ENCODE measurements at regions not wholly inside any gene's neighbourhood (a gene's known extent, or its start where the extent isn't known, plus 50 kb on each side); places are given as distances from the start of the nearest gene placed in this dataset.

DNA sequence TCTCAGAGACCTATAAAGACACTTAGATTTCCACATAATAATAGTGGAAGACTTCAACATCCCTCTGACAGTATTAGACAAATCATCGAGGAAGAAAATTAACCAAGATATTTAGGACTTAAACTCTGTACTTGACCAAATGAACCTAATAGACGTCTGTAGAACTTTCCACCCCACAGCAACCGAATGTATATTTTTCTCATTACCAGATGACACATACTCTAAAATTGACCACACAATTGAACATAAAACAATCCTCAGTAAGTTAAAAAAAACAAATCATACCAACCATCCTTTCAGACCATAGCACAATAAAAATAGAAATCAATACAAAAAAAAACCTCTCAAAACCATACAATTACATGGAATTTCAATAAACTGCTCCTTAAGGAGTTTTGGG lies 201.0 kb downstream of the POSTN start:
- H3K9me3 ChIP-seq (ENCODE audit: control insufficient read depth, insufficient read depth, low read length) = peaks cover 2% of the 10 kb centered on the region
- no peaks in the 10 kb centered on the region for H3K4me1 ChIP-seq (ENCODE audit: control insufficient read depth, insufficient read depth, low read length)
- no peak for DNase-seq (ENCODE audit: low read depth in 4 of 6, low spot score in 6 of 6)
- no peaks in the 10 kb centered on the region for H3K27me3 ChIP-seq (ENCODE audit: control insufficient read depth, insufficient read depth, low read length)
- H3K27ac ChIP-seq (ENCODE audit: low read depth, low read length) = no peak overlapping the region
- WGBS (ENCODE audit: insufficient coverage) = 93% methylated on average over 2 of the region's 3 CpGs
- no peaks in the 10 kb centered on the region for H3K36me3 ChIP-seq (ENCODE audit: control insufficient read depth, insufficient read depth, low read length)
- H3K4me3 ChIP-seq (ENCODE audit: low read depth, low read length) = no peak overlapping the region

- DNase-seq (ENCODE audit: low read depth in 4 of 6, low spot score in 6 of 6) = no peak
- no peaks in the 10 kb centered on the region for H3K36me3 ChIP-seq (ENCODE audit: control insufficient read depth, insufficient read depth, low read length)
- 94% methylated on average over 1 of the region's 3 CpGs for WGBS (ENCODE audit: insufficient coverage)
Measured at GRCh38 chr13:37395544-37395943, 203.0 kb downstream of the POSTN start.

DNA sequence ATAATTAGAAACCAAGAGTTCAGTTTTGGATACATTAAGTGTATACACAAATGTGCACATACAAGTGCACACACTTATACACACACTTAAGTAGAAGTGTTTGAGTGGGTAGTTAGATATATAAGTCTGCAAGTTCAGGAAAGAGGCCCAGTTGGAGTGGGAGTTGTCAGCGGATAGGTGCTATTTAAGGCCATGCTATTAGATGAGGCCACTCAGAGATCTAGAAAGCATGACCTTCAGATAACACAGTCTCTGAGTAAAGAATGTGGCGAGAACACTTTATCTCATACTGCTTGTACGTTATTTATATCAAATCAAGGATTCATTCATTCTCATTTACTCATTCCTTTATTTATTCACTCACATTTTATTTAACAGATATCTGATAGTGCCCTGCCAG lies 206.2 kb downstream of the POSTN start:
- Histone ChIP-seq H3K4me3 (ENCODE audit: low read depth, low read length) (no peak overlapping the region), H3K27me3 (ENCODE audit: control insufficient read depth, insufficient read depth, low read length) (no peaks in the 10 kb centered on the region)
- WGBS (ENCODE audit: insufficient coverage) = 100% methylated on average over 2 of the region's 3 CpGs

More at GRCh38 chr13:37395544-37395943, 203.0 kb downstream of the POSTN start:
- Histone ChIP-seq H3K27me3 (ENCODE audit: control insufficient read depth, insufficient read depth, low read length) (no peaks in the 10 kb centered on the region), H3K4me1 (ENCODE audit: control insufficient read depth, insufficient read depth, low read length) (no peaks in the 10 kb centered on the region), H3K9me3 (ENCODE audit: control insufficient read depth, insufficient read depth, low read length) (peaks cover 1% of the 10 kb centered on the region), H3K27ac (ENCODE audit: low read depth, low read length) (no peak overlapping the region), H3K4me3 (ENCODE audit: low read depth, low read length) (no peak overlapping the region)

DNA sequence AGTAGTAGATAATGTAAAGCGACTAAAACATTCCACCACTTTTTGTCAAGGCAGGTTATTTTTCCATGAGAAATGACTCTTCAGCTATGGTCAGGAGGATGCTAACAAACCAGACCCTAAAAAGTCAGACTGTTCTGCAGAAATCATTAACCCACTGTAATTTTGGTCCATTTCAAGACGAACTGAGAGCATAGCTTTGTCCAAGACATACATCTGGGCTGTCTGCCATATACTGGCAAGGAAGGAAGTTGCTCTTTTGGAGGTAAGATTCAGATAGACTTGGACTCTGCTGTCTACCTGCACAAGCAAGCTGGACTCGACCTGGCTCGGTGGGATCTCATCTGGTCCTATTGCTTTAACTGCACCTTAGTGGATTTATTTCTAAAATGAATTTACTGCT lies 207.8 kb downstream of the POSTN start:
- Histone ChIP-seq H3K27me3 (ENCODE audit: control insufficient read depth, insufficient read depth, low read length) (no peaks in the 10 kb centered on the region), H3K9me3 (ENCODE audit: control insufficient read depth, insufficient read depth, low read length) (no peaks in the 10 kb centered on the region), H3K4me1 (ENCODE audit: control insufficient read depth, insufficient read depth, low read length) (no peaks in the 10 kb centered on the region), H3K4me3 (ENCODE audit: low read depth, low read length) (no peak overlapping the region), H3K27ac (ENCODE audit: low read depth, low read length) (no peak overlapping the region), H3K36me3 (ENCODE audit: control insufficient read depth, insufficient read depth, low read length) (no peaks in the 10 kb centered on the region)
- DNase-seq (ENCODE audit: low read depth in 4 of 6, low spot score in 6 of 6) = no peak
- 71% methylated on average over 2 of the region's 4 CpGs for WGBS (ENCODE audit: insufficient coverage)

More for the DNA sequence above, 206.2 kb downstream of the POSTN start:
- no peaks in the 10 kb centered on the region for H3K36me3 ChIP-seq (ENCODE audit: control insufficient read depth, insufficient read depth, low read length)
- no peak overlapping the region for H3K27ac ChIP-seq (ENCODE audit: low read depth, low read length)
- H3K4me1 ChIP-seq (ENCODE audit: control insufficient read depth, insufficient read depth, low read length) = no peaks in the 10 kb centered on the region
- H3K9me3 ChIP-seq (ENCODE audit: control insufficient read depth, insufficient read depth, low read length) = peaks cover 1% of the 10 kb centered on the region
- DNase-seq (ENCODE audit: low read depth in 4 of 6, low spot score in 6 of 6) = no peak

- WGBS (ENCODE audit: insufficient coverage) = 44% methylated on average over 2 of the region's 2 CpGs
- no peak overlapping the region for H3K27ac ChIP-seq (ENCODE audit: low read depth, low read length)
- H3K9me3 ChIP-seq (ENCODE audit: control insufficient read depth, insufficient read depth, low read length) = no peaks in the 10 kb centered on the region
- no peaks in the 10 kb centered on the region for H3K27me3 ChIP-seq (ENCODE audit: control insufficient read depth, insufficient read depth, low read length)
- H3K4me1 ChIP-seq (ENCODE audit: control insufficient read depth, insufficient read depth, low read length) = no peaks in the 10 kb centered on the region
- no peaks in the 10 kb centered on the region for H3K36me3 ChIP-seq (ENCODE audit: control insufficient read depth, insufficient read depth, low read length)
- DNase-seq (ENCODE audit: low read depth in 4 of 6, low spot score in 6 of 6) = no peak
- H3K4me3 ChIP-seq (ENCODE audit: low read depth, low read length) = no peak overlapping the region
Measured at GRCh38 chr13:37385956-37386670, 212.5 kb downstream of the POSTN start.

DNA sequence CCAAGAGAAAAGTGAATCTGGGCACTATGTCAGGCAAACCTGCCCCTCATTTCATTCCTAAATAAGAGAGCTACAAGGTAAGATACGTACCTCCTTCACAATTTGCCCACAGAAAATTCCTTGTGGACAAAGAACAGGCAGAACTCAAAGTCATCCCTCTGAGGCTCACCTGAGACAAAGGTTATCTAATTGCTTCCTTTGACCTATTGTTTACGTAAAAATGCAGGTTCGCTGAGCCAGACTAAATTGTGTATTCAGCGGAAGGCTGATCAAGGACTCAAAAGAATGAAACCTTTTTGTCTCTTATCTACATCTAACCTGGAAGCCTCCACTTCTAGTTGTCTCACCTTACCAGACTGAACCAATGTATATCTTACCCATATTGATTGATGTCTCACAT lies 213.3 kb downstream of the POSTN start:
- H3K4me1 ChIP-seq (ENCODE audit: control insufficient read depth, insufficient read depth, low read length) = no peaks in the 10 kb centered on the region
- H3K9me3 ChIP-seq (ENCODE audit: control insufficient read depth, insufficient read depth, low read length) = no peaks in the 10 kb centered on the region
- no peaks in the 10 kb centered on the region for H3K27me3 ChIP-seq (ENCODE audit: control insufficient read depth, insufficient read depth, low read length)
- 94% methylated on average over 4 of the region's 4 CpGs for WGBS (ENCODE audit: insufficient coverage)
- DNase-seq (ENCODE audit: low read depth in 4 of 6, low spot score in 6 of 6) = no peak
- H3K36me3 ChIP-seq (ENCODE audit: control insufficient read depth, insufficient read depth, low read length) = no peaks in the 10 kb centered on the region
- no peak overlapping the region for H3K4me3 ChIP-seq (ENCODE audit: low read depth, low read length)
- no peak overlapping the region for H3K27ac ChIP-seq (ENCODE audit: low read depth, low read length)

GRCh38 chr13:37383856-37384370 lies 214.7 kb downstream of the POSTN start:
- H3K9me3 ChIP-seq (ENCODE audit: control insufficient read depth, insufficient read depth, low read length) = no peaks in the 10 kb centered on the region
- no peaks in the 10 kb centered on the region for H3K27me3 ChIP-seq (ENCODE audit: control insufficient read depth, insufficient read depth, low read length)
- H3K36me3 ChIP-seq (ENCODE audit: control insufficient read depth, insufficient read depth, low read length) = no peaks in the 10 kb centered on the region
- 89% methylated on average over 1 of the region's 2 CpGs for WGBS (ENCODE audit: insufficient coverage)
- no peaks in the 10 kb centered on the region for H3K4me1 ChIP-seq (ENCODE audit: control insufficient read depth, insufficient read depth, low read length)
- H3K27ac ChIP-seq (ENCODE audit: low read depth, low read length) = no peak overlapping the region
- no peak overlapping the region for H3K4me3 ChIP-seq (ENCODE audit: low read depth, low read length)
- DNase-seq (ENCODE audit: low read depth in 4 of 6, low spot score in 6 of 6) = no peak

DNA sequence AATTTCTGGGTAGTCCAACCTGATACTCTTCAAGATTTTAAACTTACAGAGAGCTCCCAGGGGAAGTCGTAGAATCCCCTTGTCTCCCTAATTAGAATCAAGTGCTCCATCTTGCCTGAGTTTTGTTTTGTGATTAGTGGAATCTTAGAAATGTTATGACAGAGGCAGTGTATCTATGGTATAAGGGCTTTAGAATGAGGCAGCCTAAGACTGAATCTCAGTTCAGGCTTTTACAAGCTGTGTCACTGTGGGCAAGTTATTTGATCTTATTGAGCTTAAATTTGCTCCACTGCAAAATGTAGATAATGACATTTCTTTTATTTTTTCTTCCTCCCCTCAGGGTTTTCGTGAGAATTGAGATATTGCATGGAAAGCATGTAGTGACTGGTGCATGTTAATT lies 215.5 kb downstream of the POSTN start:
- WGBS (ENCODE audit: insufficient coverage) = no CpG with 5 or more reads among the region's 2 CpGs
- DNase-seq (ENCODE audit: low read depth in 4 of 6, low spot score in 6 of 6) = no peak
- Histone ChIP-seq H3K36me3 (ENCODE audit: control insufficient read depth, insufficient read depth, low read length) (no peaks in the 10 kb centered on the region), H3K4me1 (ENCODE audit: control insufficient read depth, insufficient read depth, low read length) (no peaks in the 10 kb centered on the region), H3K27ac (ENCODE audit: low read depth, low read length) (no peak overlapping the region), H3K4me3 (ENCODE audit: low read depth, low read length) (no peak overlapping the region), H3K27me3 (ENCODE audit: control insufficient read depth, insufficient read depth, low read length) (no peaks in the 10 kb centered on the region), H3K9me3 (ENCODE audit: control insufficient read depth, insufficient read depth, low read length) (no peaks in the 10 kb centered on the region)

DNA sequence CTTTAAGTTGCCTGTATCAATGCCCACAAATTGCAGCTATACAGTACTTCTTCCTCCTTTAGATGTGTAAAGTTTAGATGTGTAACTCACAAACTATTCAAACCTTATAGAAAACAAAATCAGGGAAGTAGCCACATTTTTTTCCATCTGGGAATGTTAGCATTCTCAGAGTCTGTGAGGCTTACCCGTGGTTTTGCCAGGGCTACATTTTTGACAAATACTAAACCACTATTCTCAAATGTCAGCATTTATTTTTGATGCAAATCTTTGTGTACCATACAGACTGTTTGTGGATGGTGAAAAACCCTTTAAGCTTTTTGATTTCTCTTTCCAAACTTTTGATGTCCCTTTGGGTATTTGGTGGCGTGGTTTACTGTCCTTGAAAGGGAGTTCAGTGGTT lies 216.4 kb downstream of the POSTN start:
- DNase-seq (ENCODE audit: low read depth in 4 of 6, low spot score in 6 of 6) = no peak
- H3K27me3 ChIP-seq (ENCODE audit: control insufficient read depth, insufficient read depth, low read length) = no peaks in the 10 kb centered on the region
- no peaks in the 10 kb centered on the region for H3K36me3 ChIP-seq (ENCODE audit: control insufficient read depth, insufficient read depth, low read length)
- H3K9me3 ChIP-seq (ENCODE audit: control insufficient read depth, insufficient read depth, low read length) = no peaks in the 10 kb centered on the region
- no peaks in the 10 kb centered on the region for H3K4me1 ChIP-seq (ENCODE audit: control insufficient read depth, insufficient read depth, low read length)
- WGBS (ENCODE audit: insufficient coverage) = no CpG with 5 or more reads among the region's 2 CpGs
- no peak overlapping the region for H3K27ac ChIP-seq (ENCODE audit: low read depth, low read length)
- H3K4me3 ChIP-seq (ENCODE audit: low read depth, low read length) = no peak overlapping the region

- no CpG with 5 or more reads among the region's 1 CpG for WGBS (ENCODE audit: insufficient coverage)
- H3K36me3 ChIP-seq (ENCODE audit: control insufficient read depth, insufficient read depth, low read length) = no peaks in the 10 kb centered on the region
- no peak overlapping the region for H3K27ac ChIP-seq (ENCODE audit: low read depth, low read length)
- H3K27me3 ChIP-seq (ENCODE audit: control insufficient read depth, insufficient read depth, low read length) = no peaks in the 10 kb centered on the region
- no peaks in the 10 kb centered on the region for H3K9me3 ChIP-seq (ENCODE audit: control insufficient read depth, insufficient read depth, low read length)
- no peaks in the 10 kb centered on the region for H3K4me1 ChIP-seq (ENCODE audit: control insufficient read depth, insufficient read depth, low read length)
- no peak overlapping the region for H3K4me3 ChIP-seq (ENCODE audit: low read depth, low read length)
- DNase-seq (ENCODE audit: low read depth in 4 of 6, low spot score in 6 of 6) = no peak
Measured at GRCh38 chr13:37381502-37381901, 217.1 kb downstream of the POSTN start.

Data from spinal cord (tissue), 9 donors.